Ovary (tissue), 3 donors: ENCODE measurements at regions not wholly inside any gene's neighbourhood (a gene's known extent, or its start where the extent isn't known, plus 50 kb on each side); places are given as distances from the start of the nearest gene placed in this dataset.

Experiments used
- CTCF ChIP-seq, 3 donors: fragments of 450-650 bp in 2 of 3; fragments of 200-600 bp in 1 of 3; IDR thresholded peaks; one replicate each; pipeline versions ENCODE4 v1.5.1 to v1.8.0; 2016 to 2022; ENCODE audit warnings: antibody characterized with exemption in 3 of 3, mild to moderate bottlenecking in 1 of 3
- EP300 ChIP-seq: sonication (generic); formaldehyde crosslinking; IDR thresholded peaks from one replicate; pipeline ENCODE4 v1.6.1; 2017; ENCODE audit warnings: antibody characterized with exemption
- POLR2A ChIP-seq: fragments of 450-650 bp; IDR thresholded peaks from one replicate; pipeline ENCODE4 v1.6.1; 2017; ENCODE audit warnings: antibody characterized with exemption, mild to moderate bottlenecking, moderate library complexity
- donor health status: DM: no; HTN: no; CAD: no.

DNA sequence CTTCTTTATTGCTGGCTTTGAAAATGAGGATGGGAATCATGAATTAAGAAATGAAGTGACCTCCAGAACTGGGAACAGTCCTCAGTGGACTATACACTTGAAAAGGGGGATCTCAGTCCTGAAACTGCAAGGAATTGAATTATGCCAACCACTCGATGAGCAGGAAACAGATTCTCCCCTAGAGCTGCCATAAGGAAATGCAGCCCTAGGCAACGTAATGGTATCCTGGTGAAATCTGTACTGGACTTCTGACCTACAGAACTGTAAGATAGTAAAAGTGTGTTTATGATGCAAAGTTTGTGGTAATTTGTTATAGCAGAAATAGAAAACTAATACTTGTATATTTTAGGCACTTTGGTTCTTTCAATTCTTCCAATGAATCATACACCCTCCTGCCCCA is 236.4 kb upstream of the TAC1 start:
- TF ChIP-seq POLR2A (no peak), CTCF (IDR thresholded peaks at IDR 0.05) (no peak), EP300 (no peak)
